ENCODE measurements at regions not wholly inside any gene's neighbourhood (a gene's known extent, or its start where the extent isn't known, plus 50 kb on each side); places are given as distances from the start of the nearest gene placed in this dataset.

DNA sequence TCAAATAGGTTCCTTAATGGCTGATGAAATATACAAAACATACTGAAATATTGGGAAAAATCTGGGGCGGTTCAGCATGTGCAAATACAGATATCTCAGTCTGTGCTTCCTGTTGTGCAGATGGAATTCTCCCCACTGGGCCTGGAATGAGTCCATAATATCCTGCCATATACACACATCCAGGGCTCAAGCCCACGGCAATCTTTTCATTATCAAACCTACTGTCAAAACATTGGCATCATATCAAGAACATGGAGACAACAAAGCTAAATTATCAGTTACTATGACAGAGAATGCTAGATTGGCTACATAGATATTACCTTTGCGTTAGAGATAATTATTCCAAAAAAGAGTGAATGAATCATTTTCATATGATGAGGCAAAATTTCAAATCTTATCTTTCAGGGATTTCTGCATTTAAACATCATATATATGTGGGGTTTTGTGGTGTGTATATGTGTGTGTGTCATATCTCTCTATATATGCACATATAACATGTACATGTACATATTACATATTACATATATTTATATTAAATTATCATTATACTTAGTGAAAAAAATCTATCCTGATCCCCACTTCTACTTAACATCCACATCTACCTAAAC lies 713.3 kb downstream of the GBE1 start:
- H3K27me3 ChIP-seq: no peaks in the 10 kb centered on the region
- H3K36me3 ChIP-seq (replicated peaks in 1 of 2; ENCODE audit: insufficient read depth in 1 of 2, low read depth in 2 of 2): no peaks in the 10 kb centered on the region
- TF ChIP-seq, protein P1, sequence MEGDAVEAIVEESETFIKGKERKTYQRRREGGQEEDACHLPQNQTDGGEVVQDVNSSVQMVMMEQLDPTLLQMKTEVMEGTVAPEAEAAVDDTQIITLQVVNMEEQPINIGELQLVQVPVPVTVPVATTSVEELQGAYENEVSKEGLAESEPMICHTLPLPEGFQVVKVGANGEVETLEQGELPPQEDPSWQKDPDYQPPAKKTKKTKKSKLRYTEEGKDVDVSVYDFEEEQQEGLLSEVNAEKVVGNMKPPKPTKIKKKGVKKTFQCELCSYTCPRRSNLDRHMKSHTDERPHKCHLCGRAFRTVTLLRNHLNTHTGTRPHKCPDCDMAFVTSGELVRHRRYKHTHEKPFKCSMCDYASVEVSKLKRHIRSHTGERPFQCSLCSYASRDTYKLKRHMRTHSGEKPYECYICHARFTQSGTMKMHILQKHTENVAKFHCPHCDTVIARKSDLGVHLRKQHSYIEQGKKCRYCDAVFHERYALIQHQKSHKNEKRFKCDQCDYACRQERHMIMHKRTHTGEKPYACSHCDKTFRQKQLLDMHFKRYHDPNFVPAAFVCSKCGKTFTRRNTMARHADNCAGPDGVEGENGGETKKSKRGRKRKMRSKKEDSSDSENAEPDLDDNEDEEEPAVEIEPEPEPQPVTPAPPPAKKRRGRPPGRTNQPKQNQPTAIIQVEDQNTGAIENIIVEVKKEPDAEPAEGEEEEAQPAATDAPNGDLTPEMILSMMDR (IDR thresholded peaks at IDR 0.05): no peak
- TF ChIP-seq POLR2A (IDR thresholded peaks at IDR 0.05): no peak
- peak in 1 of 4 donors; percentile 11 for DNase-seq
- no peak for ATAC-seq
- no peak overlapping the region for H3K4me3 ChIP-seq
- no peaks in the 10 kb centered on the region for H3K4me1 ChIP-seq
- intact Hi-C loops (cut with DNase I): no loop called here
- no peak overlapping the region for H3K27ac ChIP-seq
- no peaks in the 10 kb centered on the region for H3K9me3 ChIP-seq
- 27 to 31% methylated on average over 3 of the region's 3 CpGs for WGBS, 2 donors

DNA sequence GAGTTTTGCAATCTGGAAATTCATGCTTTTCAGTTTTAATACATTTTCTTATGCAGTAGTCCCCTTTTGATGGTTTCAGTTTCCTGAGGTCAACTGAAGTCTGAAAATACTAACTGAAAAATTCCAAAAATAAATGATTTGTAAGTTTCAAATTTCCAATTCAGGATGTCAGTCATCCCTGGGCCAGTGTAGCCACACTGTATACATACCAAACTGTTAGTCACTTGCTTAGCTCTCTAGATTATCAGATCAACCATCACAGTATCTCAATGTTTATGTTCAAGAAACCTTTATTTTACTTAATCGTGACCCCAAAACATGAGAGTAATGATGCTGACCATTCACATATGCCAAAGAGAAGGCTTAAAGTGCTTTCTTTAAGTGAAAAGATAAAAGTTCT lies 715.5 kb downstream of the GBE1 start:
- DNase-seq: no peak
- Histone ChIP-seq H3K9me3 (no peaks in the 10 kb centered on the region), H3K27ac (no peak overlapping the region), H3K27me3 (no peaks in the 10 kb centered on the region), H3K4me3 (no peak overlapping the region), H3K4me1 (no peaks in the 10 kb centered on the region), H3K36me3 (replicated peaks in 1 of 2; ENCODE audit: insufficient read depth in 1 of 2, low read depth in 2 of 2) (no peaks in the 10 kb centered on the region)
- TF ChIP-seq, protein P1 (IDR thresholded peaks at IDR 0.05): no peak
- TF ChIP-seq POLR2A (IDR thresholded peaks at IDR 0.05): no peak
- no peak for ATAC-seq
- 53 to 67% methylated on average over 1 of the region's 1 CpG for WGBS, 2 donors
- intact Hi-C loops (cut with DNase I): no loop called here

DNA sequence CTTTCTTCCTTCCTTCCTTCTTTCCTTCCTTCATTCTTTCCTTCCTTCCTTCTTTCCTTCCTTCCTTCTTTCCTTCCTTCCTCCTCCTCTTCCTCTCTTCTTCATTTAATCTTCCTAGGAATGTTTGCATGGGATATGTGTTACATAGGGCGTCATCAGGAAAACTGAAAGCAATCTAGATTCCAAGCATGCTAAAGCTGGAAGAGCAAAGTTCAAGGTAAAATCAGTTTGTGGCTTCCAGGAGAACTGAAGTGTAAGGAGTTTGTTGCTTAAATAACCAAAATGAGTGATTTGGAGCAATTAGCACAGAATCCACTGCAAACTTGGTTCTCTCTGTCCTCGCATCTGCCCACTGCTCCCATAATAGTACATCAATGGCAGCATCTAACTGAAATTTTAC lies 716.2 kb downstream of the GBE1 start:
- 73% methylated on average over 2 of the region's 2 CpGs for WGBS, 2 donors
- intact Hi-C loops (cut with DNase I): no loop called here

DNA sequence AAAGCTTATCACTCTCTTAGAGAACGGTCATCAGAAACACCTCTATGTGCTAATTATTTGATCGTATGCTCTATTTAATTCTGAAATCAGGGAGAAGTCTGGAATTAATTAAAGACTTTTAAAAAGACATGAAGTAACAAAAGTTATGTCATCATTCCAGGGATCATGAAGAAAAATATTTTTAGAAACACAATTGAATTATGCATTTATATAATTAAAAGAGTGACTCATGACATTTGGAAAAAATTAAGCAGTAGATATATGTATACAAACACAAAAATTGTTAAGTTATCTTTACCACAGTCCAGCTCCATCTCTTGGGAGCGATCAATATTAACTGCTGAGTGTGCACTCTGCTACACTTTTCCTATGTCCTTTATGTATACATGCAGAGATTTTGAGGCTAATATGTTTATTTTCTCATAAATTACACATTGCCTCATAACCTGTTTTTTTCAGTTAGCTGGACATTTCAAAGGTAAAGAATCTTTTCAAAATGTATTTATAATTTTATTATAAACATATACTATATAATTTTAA lies 717.7 kb downstream of the GBE1 start:
- ATAC-seq (no peak), DNase-seq (no peak)
- intact Hi-C loops (cut with DNase I): no loop called here
- WGBS, 2 donors: 60 to 64% methylated on average over 3 of the region's 3 CpGs
- Histone ChIP-seq H3K27me3 (no peaks in the 10 kb centered on the region), H3K9me3 (no peaks in the 10 kb centered on the region), H3K4me1 (no peaks in the 10 kb centered on the region), H3K4me3 (no peak overlapping the region), H3K27ac (no peak overlapping the region), H3K36me3 (replicated peaks in 1 of 2; ENCODE audit: insufficient read depth in 1 of 2, low read depth in 2 of 2) (no peaks in the 10 kb centered on the region)
- TF ChIP-seq, protein P1 (IDR thresholded peaks at IDR 0.05): no peak
- TF ChIP-seq POLR2A (IDR thresholded peaks at IDR 0.05): no peak

More for the DNA sequence above, 716.2 kb downstream of the GBE1 start:
- TF ChIP-seq, protein P1 (IDR thresholded peaks at IDR 0.05): no peak
- no peak for TF ChIP-seq POLR2A (IDR thresholded peaks at IDR 0.05)
- H3K4me3 ChIP-seq: no peak overlapping the region
- H3K27me3 ChIP-seq: no peaks in the 10 kb centered on the region
- H3K36me3 ChIP-seq (replicated peaks in 1 of 2; ENCODE audit: insufficient read depth in 1 of 2, low read depth in 2 of 2): no peaks in the 10 kb centered on the region
- H3K4me1 ChIP-seq: no peaks in the 10 kb centered on the region
- ATAC-seq (no peak), DNase-seq (no peak)
- H3K27ac ChIP-seq: no peak overlapping the region
- H3K9me3 ChIP-seq: no peaks in the 10 kb centered on the region

DNA sequence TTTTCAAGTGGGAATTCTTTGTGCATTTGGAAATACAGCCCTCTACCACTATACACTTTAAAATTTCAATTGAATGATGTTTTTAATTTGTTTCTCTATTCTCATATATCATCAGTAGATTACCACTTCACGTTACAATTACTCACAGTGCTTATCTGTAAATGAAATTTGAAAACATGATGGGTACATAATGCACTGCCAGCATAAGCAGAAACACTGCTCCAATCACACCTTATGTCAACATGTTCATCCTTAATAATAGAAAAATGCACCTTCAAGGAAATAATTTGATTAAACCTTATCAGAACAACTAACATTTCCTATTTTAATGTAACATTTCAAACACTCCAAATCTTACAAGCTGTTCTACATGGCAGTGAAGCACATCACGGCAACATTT lies 718.4 kb downstream of the GBE1 start:
- TF ChIP-seq POLR2A (IDR thresholded peaks at IDR 0.05): no peak
- TF ChIP-seq, protein P1 (IDR thresholded peaks at IDR 0.05): no peak
- Histone ChIP-seq H3K27ac (no peak overlapping the region), H3K27me3 (no peaks in the 10 kb centered on the region), H3K4me3 (no peak overlapping the region), H3K9me3 (no peaks in the 10 kb centered on the region), H3K36me3 (replicated peaks in 1 of 2; ENCODE audit: insufficient read depth in 1 of 2, low read depth in 2 of 2) (no peaks in the 10 kb centered on the region), H3K4me1 (no peaks in the 10 kb centered on the region)
- WGBS, 2 donors: 43 to 55% methylated on average over 2 of the region's 2 CpGs
- intact Hi-C loops (cut with DNase I): no loop called here
- ATAC-seq (no peak), DNase-seq (no peak)
